ENCODE measurements at regions not wholly inside any gene's neighbourhood (a gene's known extent, or its start where the extent isn't known, plus 50 kb on each side); places are given as distances from the start of the nearest gene placed in this dataset.

GRCh38 chr2:118237451-118237850, 149.2 kb downstream of the INSIG2 start:
- TF ChIP-seq CTCF (IDR thresholded peaks at IDR 0.05; ENCODE audit: poor library complexity, severe bottlenecking): no peak
- no peak for TF ChIP-seq EZH2 (IDR thresholded peaks at IDR 0.05; ENCODE audit: borderline replicate concordance, insufficient read depth, low read length, poor library complexity, severe bottlenecking)
- no peak for TF ChIP-seq RAD21 (conservative IDR thresholded peaks at IDR 0.05)
- no peak for TF ChIP-seq TAF1 (IDR thresholded peaks at IDR 0.05; ENCODE audit: low read depth)
- no peak for TF ChIP-seq EP300 (conservative IDR thresholded peaks at IDR 0.05; ENCODE audit: poor library complexity, severe bottlenecking)
- no peak for TF ChIP-seq SMC3 (conservative IDR thresholded peaks at IDR 0.05; ENCODE audit: poor library complexity)
